MM.1S (cell line): ENCODE measurements at regions not wholly inside any gene's neighbourhood (a gene's known extent, or its start where the extent isn't known, plus 50 kb on each side); places are given as distances from the start of the nearest gene placed in this dataset.

Source experiments
- EZH2 ChIP-seq: fragments of 300-600 bp; sonication (generic); optimal IDR thresholded peaks from 2 replicates; pipeline ENCODE3; 2017; ENCODE audit warnings: low read depth, mild to moderate bottlenecking, antibody characterized with exemption, low read length, mixed read lengths
- EZH2phosphoT487 ChIP-seq: fragments of 300-600 bp; sonication (generic); IDR thresholded peaks from 2 replicates; pipeline ENCODE4 v1.6.1; 2018; ENCODE audit warnings: antibody characterized with exemption, low read length
- TF ChIP-seq, protein P1 (sequence below): fragments of 300-600 bp; sonication (generic); IDR thresholded peaks from 2 replicates; pipeline ENCODE4 v1.5.1; 2016; ENCODE audit warnings: antibody characterized with exemption, low read length, mixed read lengths

DNA sequence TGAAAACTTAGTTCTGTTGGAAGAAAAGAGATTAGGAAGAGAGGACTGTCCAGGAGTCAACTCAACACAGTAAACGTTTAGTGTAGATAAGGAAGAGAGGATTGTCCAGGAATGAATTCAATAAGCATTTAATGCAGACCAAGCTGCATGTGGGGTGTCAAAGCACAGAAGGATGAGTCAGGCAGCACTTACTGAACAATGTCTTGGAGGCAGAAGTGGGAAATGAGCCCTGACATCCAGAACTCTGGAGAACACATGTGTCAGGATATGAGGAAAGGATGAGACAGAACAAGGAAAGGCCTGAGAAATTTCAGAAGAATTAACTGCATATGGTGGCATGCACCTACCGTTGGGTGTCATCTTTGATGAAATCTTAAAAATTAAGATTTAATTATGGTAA is 429.2 kb upstream of the HTR2A start:
- no peak for TF ChIP-seq EZH2
- TF ChIP-seq, protein P1, sequence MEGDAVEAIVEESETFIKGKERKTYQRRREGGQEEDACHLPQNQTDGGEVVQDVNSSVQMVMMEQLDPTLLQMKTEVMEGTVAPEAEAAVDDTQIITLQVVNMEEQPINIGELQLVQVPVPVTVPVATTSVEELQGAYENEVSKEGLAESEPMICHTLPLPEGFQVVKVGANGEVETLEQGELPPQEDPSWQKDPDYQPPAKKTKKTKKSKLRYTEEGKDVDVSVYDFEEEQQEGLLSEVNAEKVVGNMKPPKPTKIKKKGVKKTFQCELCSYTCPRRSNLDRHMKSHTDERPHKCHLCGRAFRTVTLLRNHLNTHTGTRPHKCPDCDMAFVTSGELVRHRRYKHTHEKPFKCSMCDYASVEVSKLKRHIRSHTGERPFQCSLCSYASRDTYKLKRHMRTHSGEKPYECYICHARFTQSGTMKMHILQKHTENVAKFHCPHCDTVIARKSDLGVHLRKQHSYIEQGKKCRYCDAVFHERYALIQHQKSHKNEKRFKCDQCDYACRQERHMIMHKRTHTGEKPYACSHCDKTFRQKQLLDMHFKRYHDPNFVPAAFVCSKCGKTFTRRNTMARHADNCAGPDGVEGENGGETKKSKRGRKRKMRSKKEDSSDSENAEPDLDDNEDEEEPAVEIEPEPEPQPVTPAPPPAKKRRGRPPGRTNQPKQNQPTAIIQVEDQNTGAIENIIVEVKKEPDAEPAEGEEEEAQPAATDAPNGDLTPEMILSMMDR = no peak
- TF ChIP-seq EZH2phosphoT487 = no peak
